Activated CD4-positive, CD25-positive, alpha-beta regulatory T cell treated with anti-CD3 and anti-CD28 coated beads, Interleukin-2, amount 50 U/mL, for 72 hours (primary cell): ENCODE measurements at regions not wholly inside any gene's neighbourhood (a gene's known extent, or its start where the extent isn't known, plus 50 kb on each side); places are given as distances from the start of the nearest gene placed in this dataset.
"Not testable (repeated sequence)": the region's sequence is repeated elsewhere in the genome, so short reads cannot be mapped to it uniquely, and the experiment has no call there.

Source experiments
- DNase-seq: peaks from one replicate; pipeline ENCODE4 v3.0.0; 2021

DNA sequence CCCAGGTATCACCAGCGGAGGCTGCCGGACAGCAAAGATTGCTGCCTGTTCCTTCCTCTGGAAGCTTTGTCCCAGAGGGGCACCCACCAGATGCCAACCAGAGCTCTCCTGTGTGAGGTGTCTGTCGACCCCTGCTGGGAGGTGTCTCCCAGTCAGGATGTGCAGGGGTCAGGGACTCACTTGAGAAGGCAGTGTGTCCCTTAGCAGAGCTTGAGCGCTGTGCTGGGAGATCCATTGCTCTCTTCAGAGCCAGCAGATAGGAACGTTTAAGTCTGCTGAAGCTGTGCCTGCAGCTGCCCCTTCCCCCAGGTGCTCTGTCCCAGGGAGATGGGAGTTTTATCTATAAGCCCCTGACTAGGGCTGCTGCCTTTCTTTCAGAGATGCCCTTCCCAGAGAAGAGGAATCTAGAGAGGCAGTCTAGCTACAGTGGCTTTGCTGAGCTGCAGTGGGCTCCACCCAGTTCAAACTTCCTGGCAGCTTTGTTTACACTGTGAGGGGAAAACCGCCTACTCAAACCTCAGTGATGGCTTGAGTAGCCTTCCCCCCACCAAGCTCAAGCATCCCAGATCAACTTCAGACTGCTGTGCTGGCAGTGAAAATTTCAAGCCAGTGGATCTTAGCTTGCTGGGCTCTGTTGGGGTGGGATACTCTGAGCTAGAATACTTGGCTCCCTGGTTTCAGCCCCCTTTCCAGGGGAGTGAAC, 253.7 kb downstream of the SPATA31A6 start:
- not testable (repeated sequence) for DNase-seq

DNA sequence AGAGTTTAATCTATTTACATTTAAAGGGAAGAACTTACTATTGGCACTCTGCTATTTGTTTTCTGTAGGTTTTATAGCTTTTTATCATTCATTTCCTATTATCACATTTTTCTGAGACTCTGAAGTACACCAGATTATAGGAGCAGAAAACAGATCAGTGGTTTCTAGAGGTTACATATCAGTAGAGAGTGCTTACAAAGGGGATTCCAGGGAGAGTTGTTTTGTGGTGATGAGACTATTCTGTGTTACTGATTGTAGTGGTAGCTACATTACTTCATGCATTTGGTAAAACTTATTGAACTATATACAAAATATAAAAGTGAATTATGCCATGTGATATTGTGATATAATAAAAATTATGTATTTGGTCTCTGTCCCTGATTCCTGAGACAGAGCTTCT, 259.2 kb downstream of the SPATA31A6 start:
- DNase-seq = not testable (repeated sequence)

DNA sequence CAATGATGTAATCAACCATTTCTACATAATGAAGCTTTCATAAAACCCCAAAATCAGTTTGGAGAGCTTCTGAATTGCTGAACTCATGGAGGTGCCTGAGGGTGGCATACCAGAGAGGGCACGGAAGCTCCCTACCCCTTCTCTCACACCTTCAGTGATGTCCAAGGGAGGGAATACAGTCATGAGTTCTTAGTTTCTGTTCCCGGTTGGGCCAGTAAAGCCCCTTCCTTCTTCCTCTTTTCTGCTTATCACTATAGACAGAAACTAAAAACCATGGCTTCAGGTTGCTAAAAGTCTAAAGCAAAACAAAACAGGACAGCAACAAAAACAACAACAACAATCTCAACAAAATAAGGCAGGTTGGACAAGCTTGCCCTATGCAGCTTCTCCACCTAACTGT, 260.0 kb downstream of the SPATA31A6 start:
- DNase-seq = not testable (repeated sequence)

DNA sequence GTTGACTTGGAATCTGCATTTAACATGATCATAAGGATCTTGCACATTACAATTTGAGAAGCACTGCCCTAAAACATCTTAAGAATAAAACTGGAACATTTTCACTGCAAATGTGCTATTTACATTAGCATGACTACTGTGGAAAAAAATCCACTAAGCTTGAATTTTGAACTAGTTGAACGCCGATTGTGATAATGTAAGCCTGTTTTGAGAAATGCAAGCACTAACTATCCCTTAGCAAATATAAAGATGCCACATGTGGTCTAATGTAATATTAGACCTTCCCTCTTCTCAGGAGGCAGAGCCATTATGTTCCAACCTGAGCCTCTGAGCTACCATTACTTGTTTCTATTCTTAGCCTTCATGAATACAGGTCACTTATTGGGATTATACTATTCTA, 278.0 kb downstream of the SPATA31A6 start:
- DNase-seq = not testable (repeated sequence)

DNA sequence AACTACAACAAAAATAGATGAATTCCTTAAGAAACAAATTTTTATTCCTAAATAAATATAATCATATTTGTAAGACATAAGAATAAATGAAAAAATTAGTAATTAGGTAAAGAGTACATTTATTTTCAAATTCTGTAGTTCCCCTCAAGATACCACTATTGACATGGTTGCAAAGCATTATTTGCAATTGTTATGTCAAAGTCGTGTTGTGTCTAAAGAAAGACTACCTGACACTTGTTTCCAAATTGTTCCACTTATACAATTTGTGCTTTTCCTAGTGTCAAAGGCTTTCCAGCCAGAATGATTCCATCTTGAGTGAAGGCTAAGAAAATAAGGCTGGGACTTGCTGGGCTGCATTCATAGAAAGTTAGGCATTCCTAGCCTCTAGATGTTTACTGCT, 278.4 kb downstream of the SPATA31A6 start:
- DNase-seq = not testable (repeated sequence)

DNA sequence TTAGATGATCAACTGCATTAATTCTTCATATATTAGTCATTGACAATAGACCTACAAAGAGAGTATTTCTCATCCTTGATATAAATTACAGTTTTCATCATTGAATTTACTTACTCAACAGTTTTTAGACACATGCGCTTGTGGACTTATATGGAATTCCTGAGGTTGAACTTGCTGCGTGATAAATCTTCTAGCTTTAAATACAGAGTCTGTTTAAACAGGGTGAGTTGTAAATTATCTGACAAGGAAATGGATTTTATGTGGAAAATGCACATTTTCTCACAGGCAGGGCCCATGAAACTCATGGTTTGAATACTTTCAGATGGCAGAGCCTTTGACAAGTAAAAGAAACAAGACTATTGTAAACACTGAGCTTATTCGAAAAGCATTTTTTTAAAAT, 280.5 kb downstream of the SPATA31A6 start:
- DNase-seq = not testable (repeated sequence)

DNA sequence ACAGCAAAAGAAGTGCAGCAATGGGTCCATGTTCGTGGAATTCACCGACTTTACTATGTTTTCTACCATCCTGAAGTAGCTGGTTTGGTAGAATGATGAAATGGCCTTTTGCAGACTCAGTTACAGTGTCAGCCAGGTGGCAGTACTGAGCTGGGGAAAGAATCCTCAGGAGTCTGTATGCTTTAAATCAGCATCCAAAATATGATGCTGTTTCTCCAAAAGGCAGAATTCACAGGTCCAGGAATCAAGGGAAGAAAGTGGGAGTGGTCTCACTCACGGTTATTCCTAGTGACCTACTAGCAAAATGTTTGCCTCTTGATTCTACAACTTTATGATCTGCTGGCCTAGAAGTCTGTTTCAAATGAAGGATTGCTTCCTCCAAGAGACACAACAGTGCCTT, 287.1 kb downstream of the SPATA31A6 start:
- DNase-seq = not testable (repeated sequence)

DNA sequence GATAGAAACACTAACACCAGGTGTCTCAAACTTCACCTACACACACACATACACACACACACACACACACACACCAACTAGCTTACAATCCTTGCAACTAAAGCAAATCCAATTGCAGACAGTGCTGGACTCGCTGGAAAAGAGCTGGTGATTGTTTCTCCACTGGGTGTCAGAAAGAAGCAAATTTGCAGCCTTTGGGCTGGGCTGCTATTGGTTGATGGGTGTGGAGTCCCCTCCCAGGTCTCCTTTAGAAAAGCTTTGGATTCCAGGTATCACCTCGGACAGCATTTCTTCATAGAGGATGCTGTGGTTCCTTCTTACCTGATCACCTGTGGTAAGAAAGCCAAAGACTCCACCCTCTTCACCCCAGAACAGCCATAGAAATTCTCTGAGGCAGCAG, 307.5 kb downstream of the SPATA31A6 start:
- DNase-seq = not testable (repeated sequence)

DNA sequence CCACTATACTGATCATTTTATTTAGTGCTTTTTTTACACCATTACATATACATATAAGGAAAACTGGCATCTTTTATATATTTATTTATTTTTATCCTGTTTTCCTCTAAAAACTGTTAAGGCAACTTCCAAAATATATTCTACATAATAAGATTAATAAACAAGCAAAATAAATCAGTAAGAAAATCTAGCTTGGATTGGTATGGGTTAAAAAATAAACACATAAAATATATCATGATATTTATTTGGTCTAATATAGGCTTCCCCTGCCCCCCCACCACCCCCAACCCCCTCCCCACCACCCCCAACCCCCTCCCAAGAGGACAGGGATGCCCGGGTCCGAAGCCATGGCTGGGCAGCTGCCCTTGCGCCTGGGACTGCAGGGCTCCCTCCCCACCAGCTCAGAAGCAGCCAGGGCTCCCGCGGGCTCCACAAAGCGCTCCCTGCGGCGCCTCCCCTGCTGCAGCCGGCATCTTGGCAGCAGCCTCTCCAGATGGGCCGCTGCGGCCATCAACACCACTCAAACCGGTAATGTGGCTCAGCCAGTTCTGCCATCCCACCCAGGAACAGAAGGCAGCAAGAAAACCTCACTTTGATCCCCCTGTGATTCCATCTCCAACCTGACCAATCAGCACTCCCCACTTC, 319.3 kb downstream of the SPATA31A6 start:
- DNase-seq = not testable (repeated sequence)

DNA sequence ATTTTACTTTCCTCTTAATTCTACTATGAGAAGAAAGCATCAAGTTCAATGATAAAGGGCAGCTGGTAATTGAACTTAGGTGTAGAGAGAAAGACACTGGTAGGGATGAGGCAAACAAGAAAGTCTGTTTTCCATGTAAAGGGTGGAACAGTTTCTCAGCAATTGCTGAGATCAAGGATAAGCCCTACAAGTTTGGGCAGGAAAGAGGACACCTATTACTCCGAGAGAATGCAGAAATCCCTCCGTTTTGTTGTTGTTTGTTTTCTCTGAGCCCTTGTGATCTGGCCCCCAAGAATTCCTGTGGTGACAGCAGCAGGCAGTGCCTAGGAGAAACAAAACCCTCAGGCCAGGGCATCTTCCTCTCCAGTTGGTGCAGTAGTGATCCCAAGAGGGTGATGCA, 324.7 kb downstream of the SPATA31A6 start:
- DNase-seq = not testable (repeated sequence)

DNA sequence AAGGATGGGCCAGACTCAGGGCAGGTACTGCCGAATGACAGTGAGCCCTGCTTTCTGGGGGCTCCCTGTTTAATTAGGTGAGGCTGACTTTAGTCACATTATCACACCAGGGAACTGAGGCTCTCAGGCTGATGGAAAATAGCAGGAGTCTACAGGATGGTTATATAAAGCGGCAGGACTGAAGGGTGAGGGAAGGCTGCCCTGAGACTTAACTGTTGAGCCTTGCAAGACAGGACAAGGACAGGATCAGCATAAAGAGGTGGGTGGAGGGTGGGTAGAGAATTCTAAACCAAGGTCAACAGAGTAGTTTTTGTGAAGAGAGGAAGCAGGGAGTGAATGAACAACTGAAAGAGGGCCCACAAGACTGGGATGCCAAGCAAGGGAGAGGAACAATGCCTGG, 330.1 kb downstream of the SPATA31A6 start:
- not testable (repeated sequence) for DNase-seq

DNA sequence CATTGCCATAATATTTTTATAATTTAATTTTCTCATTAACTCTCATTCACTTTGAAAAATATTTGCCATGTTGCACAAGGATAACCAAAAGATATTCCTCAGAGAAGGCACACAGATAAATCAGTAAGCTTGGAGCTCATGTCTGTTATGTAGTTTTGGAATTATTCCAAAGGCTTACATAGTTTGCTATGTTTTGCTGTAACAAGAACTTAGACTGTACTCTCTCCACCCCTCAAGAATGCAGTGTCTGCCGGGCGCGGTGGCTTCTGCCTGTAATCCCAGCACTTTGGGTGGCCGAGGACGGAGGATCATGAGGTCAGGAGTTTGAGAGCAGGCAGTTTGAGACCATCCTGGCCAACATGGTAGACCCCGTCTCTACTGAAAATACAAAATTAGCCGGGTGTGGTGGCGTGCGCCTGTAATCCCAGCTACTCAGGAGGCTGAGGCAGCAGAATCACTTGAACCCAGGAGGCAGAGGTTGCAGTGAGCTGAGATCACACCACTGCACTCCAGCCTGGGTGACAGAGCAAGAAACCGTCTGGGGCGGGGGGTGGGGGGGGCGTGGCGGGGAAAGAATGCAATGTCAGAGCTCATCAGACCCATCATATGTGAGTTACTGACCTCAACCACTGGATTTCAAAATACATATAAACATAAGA, 351.0 kb downstream of the SPATA31A6 start:
- not testable (repeated sequence) for DNase-seq

DNA sequence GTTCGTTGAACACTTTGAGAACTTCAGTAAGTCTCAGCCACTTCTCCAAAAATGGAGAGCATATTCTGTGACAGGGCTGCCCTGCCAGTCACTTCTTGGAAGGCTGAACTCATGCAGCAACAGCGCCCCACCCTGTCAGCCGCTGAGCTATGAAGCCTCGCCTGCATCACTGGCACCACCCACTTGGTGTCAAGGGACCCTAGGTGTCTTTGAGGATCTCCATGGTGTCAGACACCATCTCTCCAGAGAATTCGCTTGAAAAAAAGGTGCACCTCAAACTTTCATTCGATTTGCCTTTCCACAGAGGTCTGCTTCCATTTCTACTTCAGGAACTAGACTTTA, 351.5 kb downstream of the SPATA31A6 start:
- not testable (repeated sequence) for DNase-seq

DNA sequence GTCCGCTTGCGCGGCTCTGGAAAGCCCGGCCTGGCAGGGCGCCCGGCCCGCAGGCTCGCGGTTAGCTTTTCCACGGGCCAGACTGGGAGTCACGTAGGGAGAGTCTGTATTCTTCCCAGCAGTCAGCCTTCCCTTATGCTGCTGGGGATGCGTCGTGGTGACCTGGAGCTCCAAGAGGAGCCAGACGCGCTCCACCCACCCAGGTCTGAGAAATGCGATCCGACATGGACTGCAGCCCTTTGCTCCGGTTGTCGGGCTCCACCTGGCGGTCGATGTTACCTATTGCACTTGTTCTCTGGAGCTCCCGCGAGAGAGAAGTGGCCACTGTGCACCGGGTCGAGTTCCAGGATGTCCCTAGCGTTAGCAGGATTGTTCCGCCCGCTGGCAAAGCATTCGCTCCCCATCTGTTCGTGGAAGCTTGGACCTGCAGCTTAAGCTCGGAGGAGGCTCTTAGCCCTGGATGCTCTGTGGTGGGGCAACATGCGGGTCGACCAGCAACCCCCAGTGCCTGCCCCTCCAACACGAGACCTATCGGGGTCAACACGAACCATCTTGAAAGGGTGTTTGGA, 367.4 kb downstream of the SPATA31A6 start:
- peak; percentile 31 for DNase-seq

DNA sequence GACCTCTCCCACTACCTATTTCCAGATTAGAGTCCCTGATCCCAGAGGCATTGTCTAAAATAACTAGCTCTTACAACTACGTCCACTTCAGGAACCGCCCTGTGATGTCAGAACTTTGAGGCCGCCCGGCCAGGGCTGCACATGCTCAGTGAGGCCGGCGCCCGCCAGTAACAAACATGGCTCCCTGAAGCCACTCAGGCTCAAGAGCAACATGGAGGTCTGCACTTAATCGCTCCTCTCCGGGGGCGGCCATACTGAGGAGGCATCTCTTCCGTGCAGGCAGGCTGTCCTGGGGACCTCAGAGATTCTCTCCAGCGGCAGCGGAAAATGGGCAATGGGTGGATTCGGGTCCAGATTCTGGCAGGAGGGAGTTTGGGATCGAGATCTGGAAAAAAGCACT, 385.1 kb downstream of the SPATA31A6 start:
- not testable (repeated sequence) for DNase-seq

DNA sequence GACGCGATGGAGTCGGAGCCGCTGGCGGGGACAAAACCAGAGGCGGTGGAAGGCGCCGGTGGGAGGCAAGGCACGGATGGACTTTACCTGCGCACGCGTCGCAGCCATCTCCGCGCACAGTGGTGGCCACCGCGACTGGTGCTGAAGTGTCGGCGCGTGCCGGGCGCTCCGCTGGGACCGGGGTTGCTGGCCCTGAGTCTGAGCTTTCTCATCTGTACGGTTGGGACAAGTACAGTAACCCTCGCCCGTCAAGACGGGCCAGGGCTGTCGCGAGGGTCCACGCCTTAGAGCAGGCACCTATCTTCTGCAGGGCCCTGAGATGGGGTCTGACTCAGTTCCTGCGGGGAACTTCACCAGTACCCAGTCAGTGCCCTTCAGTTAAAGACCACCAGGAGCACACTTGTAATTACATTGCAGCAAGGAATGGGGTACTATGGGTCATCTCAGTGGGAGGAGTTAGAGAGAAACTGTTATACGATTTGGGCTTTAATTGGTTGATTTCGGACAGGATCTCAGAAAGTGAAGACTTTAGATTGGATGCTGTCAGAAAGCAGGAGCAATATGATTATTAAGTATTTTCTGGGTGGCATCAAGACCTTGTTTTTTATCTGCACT, 385.6 kb downstream of the SPATA31A6 start:
- DNase-seq = peak; percentile 40

DNA sequence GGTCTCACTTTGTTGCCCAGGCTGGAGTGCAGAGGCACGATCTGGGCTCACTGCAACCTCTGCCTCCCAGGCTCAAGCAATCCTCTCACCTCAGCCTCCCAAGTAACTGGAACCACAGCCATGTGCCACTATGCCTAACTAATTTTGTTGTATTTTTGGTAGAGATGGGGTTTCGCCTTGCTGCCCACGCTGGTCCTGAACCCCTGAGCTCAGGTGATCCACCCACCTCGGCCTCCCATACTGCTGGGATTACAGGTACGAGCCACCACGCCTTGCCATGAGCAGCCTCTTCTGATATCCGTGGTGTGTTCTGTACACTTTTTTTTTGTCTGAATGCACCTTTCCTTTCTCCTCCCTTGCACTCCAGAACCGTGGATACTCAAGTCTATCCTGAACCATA, 394.4 kb downstream of the SPATA31A6 start:
- DNase-seq = not testable (repeated sequence)
